ENCODE measurements at regions not wholly inside any gene's neighbourhood (a gene's known extent, or its start where the extent isn't known, plus 50 kb on each side); places are given as distances from the start of the nearest gene placed in this dataset.
"Not testable (repeated sequence)": the region's sequence is repeated elsewhere in the genome, so short reads cannot be mapped to it uniquely, and the experiment has no call there.

- no peak for DNase-seq
Observed at GRCh38 chrX:15114743-15115566, 154.9 kb downstream of the ASB9 start.

GRCh38 chrX:15107367-15107988 is 162.4 kb downstream of the ASB9 start:
- DNase-seq = no peak

GRCh38 chrX:15098505-15098904 is 171.4 kb downstream of the ASB9 start:
- DNase-seq = no peak

- no peak for DNase-seq
Observed at GRCh38 chrX:15087747-15088146, 182.1 kb downstream of the ASB9 start.

- no peak for DNase-seq
Observed at GRCh38 chrX:15073313-15073712, 196.6 kb downstream of the ASB9 start.

- no peak for DNase-seq
Observed at GRCh38 chrX:15072880-15073279, 197.0 kb downstream of the ASB9 start.

GRCh38 chrX:15072259-15072658 is 197.6 kb downstream of the ASB9 start:
- DNase-seq = no peak

- no peak for DNase-seq
Observed at GRCh38 chrX:15059474-15059873, 186.3 kb downstream of the MOSPD2 start.

- no peak for DNase-seq
Observed at GRCh38 chrX:15056044-15056443, 182.8 kb downstream of the MOSPD2 start.

- DNase-seq = no peak
Observed at GRCh38 chrX:15055146-15055930, 182.1 kb downstream of the MOSPD2 start.

- no peak for DNase-seq
Observed at GRCh38 chrX:15050395-15050794, 177.2 kb downstream of the MOSPD2 start.

GRCh38 chrX:15043538-15043937 is 170.3 kb downstream of the MOSPD2 start:
- DNase-seq = no peak

GRCh38 chrX:15033917-15034316 is 160.7 kb downstream of the MOSPD2 start:
- no peak for DNase-seq

GRCh38 chrX:15017491-15017890 is 144.3 kb downstream of the MOSPD2 start:
- no peak for DNase-seq

- no peak for DNase-seq
Observed at GRCh38 chrX:15016051-15016450, 142.8 kb downstream of the MOSPD2 start.

GRCh38 chrX:15014281-15014680 is 141.1 kb downstream of the MOSPD2 start:
- no peak for DNase-seq

GRCh38 chrX:15013461-15013860 is 140.2 kb downstream of the MOSPD2 start:
- no peak for DNase-seq

- DNase-seq = no peak
Observed at GRCh38 chrX:14997271-14997670, 124.0 kb downstream of the MOSPD2 start.

- DNase-seq = not testable (repeated sequence)
Observed at GRCh38 chrX:14984425-14984824, 111.2 kb downstream of the MOSPD2 start.

Measured in right forelimb (tissue), 1 donor.